ENCODE measurements at regions not wholly inside any gene's neighbourhood (a gene's known extent, or its start where the extent isn't known, plus 50 kb on each side); places are given as distances from the start of the nearest gene placed in this dataset.
A peak's percentile ranks its signal among the peaks of the same experiment; 100 is the strongest.

DNA sequence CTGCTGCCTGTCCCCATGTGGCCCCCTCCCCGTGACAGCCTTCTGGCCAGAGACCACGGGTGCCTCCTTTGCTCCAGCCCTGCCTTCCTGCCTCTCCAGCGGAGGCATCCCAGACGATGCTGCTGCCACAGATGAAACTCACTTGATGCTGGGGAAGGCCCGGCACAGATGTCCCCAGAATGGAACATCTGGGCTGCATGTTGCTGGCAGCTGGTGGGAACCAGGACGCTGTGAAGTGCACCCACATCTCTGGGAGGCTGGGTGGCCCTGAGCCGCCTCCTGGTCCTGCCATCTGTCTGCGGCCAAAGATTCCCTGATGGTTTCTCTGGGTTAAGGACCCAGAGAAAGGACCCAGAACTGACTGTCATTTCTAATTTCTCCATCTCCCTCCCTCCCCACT, 51.9 kb upstream of the PTPRS start:
- no peak for DNase-seq

DNA sequence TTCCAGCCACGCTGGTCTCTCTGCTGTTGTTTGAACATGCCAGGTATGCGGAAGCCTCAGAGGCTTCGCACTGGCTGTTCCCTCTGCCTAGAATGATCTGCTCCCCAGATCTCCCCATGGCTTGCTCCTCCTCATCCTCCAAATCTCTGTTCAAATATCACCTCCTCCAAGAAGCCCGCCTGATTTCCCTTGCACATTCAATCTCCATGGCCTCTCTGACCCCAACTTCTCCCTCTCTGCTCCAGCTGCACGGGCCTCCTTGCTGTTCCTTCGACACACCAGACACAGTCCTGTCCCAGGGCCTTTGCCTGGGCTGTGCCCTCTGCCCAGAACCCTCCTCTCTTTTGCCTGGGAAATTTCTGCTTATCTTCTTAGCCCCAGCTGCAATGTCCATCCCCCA, 52.5 kb upstream of the PTPRS start:
- no peak for DNase-seq

DNA sequence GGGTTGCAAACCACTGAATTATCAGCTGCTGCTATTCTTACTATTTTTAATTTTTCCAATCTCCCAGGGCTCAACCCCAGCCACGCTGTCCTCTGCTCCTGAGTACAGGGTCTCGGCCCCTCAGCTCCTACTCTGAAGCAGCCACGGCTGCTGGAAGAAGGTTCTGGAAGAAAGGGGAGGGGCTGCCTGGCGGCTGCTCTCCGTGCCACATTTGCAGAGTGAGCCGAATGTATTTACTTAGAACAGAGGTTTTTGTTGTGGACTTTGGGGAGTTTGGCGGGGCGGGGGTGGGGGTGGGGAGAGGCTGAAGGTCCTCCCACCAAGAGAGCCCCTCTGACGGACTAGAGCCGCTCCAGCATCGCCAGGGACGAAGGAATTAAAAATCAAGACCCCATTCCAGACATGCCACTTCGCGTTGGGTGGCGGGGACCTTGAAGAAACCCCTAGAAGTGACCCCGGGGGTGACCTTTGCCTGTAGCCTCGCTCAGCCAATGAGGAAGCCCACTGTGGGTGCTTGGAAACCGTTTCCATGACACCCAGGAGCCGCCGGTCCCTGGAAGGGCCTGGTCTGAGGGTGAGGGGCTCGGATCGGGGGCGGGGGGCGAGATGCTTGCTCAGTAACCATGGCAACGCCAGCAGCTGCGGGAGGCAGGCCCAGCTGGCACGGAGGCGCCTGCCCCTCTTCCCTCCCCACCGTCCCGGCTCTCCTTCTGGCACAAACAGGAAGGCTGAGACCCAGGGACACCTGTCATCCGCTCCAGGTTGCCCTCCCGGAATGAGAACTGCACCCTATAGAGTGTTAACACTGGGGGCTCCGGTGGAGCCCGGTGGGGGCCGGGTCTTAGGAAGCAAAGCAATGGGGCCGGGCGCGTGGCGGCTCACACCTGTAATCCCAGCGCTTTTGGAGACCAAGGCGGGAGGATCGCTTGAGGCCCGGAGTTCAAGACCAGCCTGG, 54.2 kb upstream of the PTPRS start:
- no peak for DNase-seq

DNA sequence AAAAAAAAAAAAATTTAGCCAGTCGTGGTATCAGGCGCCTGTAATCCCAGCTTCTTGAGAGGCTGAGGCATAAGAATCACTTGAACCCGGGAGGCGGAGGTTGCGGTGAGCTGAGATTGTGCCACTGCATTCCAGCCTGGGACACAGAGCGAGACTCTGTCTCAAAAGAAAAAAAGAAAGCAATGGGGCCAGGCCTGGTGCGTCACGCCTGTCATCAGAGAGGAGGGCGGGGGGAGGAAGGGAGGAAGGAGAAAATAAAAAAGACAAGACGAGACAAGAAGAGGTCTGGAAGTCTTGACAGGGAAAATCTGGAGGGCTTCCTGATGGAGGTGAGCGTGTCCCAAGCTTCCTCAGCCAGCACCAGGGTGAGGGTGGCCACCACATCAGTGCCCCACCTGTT, 54.9 kb upstream of the PTPRS start:
- no peak for DNase-seq

DNA sequence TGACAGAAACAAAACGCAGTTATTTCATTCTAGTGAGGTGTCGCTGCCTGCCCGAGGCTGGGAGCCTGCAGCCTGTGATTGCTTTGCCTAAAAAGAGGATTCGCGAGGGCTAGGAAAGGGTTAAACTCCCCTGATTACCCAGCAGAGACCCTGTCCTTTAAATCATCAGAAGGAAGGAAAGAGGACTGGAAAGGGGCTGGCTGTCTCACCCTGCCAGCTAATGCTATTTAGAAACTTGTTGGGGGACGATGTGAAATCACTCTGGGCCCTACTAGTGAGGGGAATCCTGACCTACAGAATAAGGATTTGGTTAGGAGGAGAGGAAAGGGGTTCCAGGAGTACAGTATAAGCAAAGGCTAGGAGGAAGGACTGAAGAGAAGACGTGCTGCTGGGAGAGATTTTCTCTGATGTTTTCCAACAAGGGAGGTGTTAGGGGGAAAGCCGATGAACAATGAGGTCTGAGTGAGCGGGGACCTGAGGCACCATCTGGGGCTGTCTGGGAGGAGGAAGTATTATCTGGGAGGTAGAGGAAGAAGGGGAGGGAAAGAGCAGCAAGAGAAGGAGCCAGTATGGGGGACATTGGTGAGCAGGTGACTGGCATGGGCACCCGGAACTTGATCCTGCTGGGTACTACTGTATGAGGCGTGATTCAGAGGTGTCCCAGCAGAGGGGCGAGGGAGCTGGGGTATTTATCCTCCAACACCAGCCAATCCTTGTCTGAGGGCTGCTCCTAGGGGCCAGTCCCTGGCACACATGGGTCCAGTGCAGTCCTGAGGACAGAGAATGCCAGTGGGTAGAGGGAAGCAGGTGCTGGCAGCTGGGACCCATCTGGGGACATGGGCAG, 55.7 kb upstream of the PTPRS start:
- DNase-seq: no peak

DNA sequence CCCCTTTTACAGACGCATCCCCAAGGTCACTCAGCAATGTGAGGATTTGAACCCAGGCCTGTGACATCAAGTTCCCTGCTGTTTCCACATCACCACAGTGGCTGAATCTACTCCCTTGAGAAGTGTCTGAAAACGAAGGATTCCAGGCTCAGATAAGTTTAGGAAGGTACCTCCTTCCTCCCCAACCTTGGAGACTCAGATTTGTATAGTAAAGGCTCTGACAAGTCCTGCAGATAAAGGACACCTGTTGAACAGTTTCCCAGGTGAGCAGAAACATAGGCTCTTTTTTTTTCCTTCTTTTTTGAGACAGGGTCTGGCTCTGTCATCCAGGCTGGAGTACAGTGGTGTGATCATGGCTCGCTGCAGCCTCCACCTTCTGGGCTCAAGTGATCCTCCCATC, 56.4 kb upstream of the PTPRS start:
- DNase-seq: no peak

DNA sequence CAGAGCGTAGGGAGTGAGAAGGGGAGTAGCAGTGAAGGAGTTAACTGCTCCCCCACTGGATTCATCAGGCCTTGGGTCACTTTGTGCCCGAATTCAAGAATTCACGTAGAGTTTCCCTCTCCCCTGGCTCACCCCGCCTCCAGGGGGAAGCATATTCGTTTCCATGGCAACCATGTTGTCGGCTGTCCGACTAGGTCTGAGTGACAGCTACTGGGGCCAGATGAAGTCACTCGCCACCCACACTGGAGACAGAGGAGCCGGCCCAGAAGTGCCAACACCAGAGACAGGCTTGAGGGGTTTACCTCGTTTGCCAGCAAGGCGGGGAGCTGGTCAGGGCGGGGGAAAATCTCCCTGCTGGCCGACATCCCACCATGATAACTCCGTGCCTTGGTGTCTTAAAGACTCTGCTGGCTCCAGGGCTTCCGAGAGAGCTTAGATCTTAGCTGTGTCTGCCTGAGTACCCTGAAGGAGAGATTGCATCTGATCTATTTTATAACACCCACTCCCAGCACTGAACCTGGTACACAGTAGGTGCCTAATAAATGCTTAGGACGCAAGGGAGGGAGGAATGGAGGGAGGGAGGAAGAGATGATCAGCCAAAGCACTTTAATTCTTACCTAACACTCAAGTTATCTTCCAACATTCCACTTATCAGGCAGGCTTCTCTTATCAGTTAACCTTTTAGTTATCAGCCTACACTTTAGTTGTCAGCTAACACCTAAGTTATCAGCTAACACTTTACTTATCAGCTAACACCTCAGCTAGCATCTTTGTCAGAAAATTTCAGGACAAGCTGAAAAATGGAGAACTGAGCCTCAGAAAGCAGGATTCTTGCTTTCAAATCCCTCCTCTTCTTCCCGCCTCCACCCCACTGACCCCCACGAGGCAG, 57.2 kb upstream of the ZNRF4 start:
- DNase-seq: peak; percentile 33

DNA sequence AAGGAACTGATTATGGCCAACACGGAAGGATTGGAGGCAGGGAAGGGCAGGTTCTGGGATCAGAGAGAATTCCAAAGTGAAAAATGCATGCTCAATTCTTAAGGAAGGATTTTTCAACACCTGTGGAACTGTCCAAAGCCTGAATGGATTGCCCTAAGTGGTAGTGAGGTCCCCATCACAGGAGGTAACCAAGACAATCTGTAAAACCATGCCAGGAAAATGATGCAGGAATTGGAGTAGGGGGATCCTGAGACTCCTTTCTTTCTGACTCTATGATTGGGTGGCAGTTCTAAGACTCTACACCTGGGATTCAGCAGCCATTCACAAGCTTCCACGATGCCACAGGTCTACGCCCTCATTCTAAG, 56.5 kb upstream of the ZNRF4 start:
- no peak for DNase-seq

DNA sequence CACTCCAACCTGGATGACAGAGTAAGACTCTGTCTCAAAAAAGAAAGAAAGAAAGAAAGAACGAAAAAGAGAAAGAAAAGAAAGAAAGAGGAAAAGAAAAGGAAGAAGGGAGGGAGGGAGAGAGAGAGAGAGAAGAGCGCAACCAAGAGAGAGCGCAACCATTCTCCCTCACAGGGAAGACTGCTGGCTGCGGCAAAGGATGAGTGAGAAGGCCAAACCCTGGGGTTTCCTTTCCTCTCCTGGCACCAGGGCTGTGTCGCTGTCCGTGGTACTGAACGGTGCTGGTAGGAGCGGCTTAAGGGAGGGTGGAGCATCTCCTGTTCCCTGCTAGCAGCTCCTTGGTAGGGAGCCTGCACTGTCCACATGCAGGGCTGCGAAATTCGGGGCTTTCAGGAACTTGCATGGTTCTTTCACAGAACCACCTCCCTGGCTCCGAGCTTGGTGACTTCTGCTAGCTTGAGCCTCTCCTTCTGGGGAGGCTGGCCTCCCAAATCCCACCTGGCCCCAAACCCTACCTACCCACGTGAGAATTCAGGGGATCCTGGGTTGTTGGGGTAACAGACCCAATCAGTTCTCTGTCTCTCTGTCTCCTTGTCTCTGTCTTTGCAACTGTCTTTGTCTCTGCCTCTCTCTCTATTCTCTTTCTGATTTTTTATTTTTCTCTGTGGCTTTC, 51.1 kb upstream of the ZNRF4 start:
- DNase-seq: peak; percentile 71
